H1 (cell line): ENCODE measurements at regions not wholly inside any gene's neighbourhood (a gene's known extent, or its start where the extent isn't known, plus 50 kb on each side); places are given as distances from the start of the nearest gene placed in this dataset.

Source experiments
- CTCF ChIA-PET: fragments of 300-600 bp; sonication (Branson Sonifier 250); formaldehyde crosslinking; loops from one replicate; lab custom pipeline; 2021; ENCODE audit not compliant: partially characterized antibody; lab: Charles Lee
- POLR2A ChIA-PET: fragments of 300-600 bp; sonication (Branson Sonifier 250); formaldehyde crosslinking; loops from one replicate; lab custom pipeline; 2021; ENCODE audit warnings: inconsistent platforms; ENCODE audit not compliant: partially characterized antibody; lab: Charles Lee
- DNase-seq, 2 experiments: peaks; one replicate each; pipeline versions ENCODE4 v3.0.0 to v3.0.0-alpha.2; 2010 to 2022; ENCODE audit warnings: low spot score in 2 of 2, low read depth in 1 of 2, mixed read lengths in 1 of 2
- FAIRE-seq: peaks from 2 replicates; lab custom pipeline; 2011; peaks lifted over from hg19 to GRCh38; lab: Jason Lieb, UNC
- H2AFZ ChIP-seq: 2 replicates; pipeline ENCODE4 v1.8.1; 2012; ENCODE audit warnings: low read length, inconsistent platforms
- H2AK5ac ChIP-seq: 2 replicates; pipeline ENCODE4 v1.6.1; 2013; ENCODE audit warnings: low read depth, low read length
- H2BK120ac ChIP-seq: replicated peaks from 2 replicates; pipeline ENCODE3; 2013; ENCODE audit warnings: low read depth, low read length, inconsistent platforms
- H2BK12ac ChIP-seq: 2 replicates; pipeline ENCODE4 v1.6.1; 2013; ENCODE audit warnings: low read depth, low read length
- H2BK15ac ChIP-seq: 2 replicates; pipeline ENCODE4 v1.6.1; 2013; ENCODE audit warnings: low read length
- H2BK20ac ChIP-seq: 2 replicates; pipeline ENCODE4 v1.6.1; 2013; ENCODE audit warnings: low read length
- H2BK5ac ChIP-seq: 2 replicates; pipeline ENCODE4 v1.6.1; 2013; ENCODE audit warnings: low read depth, low read length
- H3K14ac ChIP-seq: 2 replicates; pipeline ENCODE4 v1.6.1; 2013; ENCODE audit warnings: inconsistent platforms; ENCODE audit not compliant: insufficient read length
- H3K18ac ChIP-seq: 2 replicates; pipeline ENCODE4 v1.6.1; 2013; ENCODE audit warnings: low read length; ENCODE audit errors: extremely low read depth
- H3K23ac ChIP-seq: 2 replicates; pipeline ENCODE4 v1.6.1; 2013; ENCODE audit warnings: inconsistent platforms; ENCODE audit not compliant: insufficient read length
- H3K23me2 ChIP-seq: 2 replicates; pipeline ENCODE4 v1.6.1; 2013; ENCODE audit warnings: low read depth, low read length
- H3K27ac ChIP-seq: 2 replicates; pipeline ENCODE4 v1.6.1; 2011; ENCODE audit warnings: low read depth, low read length, inconsistent platforms
- H3K27me3 ChIP-seq, 4 experiments: replicated peaks in 1 of 4; 1 replicate in 1 of 4; 2 replicates in 3 of 4; pipeline versions ENCODE4 v1.6.1 to v1.8.1; 2011 to 2013; ENCODE audit warnings: low read length in 3 of 4, mild to moderate bottlenecking in 3 of 4, inconsistent platforms in 2 of 4, mixed read lengths in 2 of 4, moderate library complexity in 1 of 4; ENCODE audit not compliant: control insufficient read depth in 3 of 4, insufficient read depth in 3 of 4; ENCODE audit errors: extremely low read depth in 1 of 4
- H3K36me3 ChIP-seq, 4 experiments: 2 replicates each; pipeline versions ENCODE4 v1.6.1 to v1.8.1; 2011 to 2013; ENCODE audit warnings: mild to moderate bottlenecking in 4 of 4, low read length in 3 of 4, moderate library complexity in 2 of 4, control low read depth in 1 of 4, inconsistent platforms in 1 of 4; ENCODE audit not compliant: insufficient read depth in 4 of 4, control insufficient read depth in 2 of 4
- H3K4ac ChIP-seq: replicated peaks from 2 replicates; pipeline ENCODE3; 2013; ENCODE audit warnings: low read length, low read depth, mixed read lengths, inconsistent platforms; ENCODE audit not compliant: insufficient read length
- H3K4me1 ChIP-seq, 4 experiments: replicated peaks in 1 of 4; 1 replicate in 1 of 4; 2 replicates in 3 of 4; pipeline versions ENCODE4 v1.6.1 to v1.8.1; 2011 to 2013; ENCODE audit warnings: low read length in 3 of 4, inconsistent platforms in 2 of 4, mixed read lengths in 1 of 4; ENCODE audit not compliant: insufficient read depth in 4 of 4, control insufficient read depth in 3 of 4
- H3K4me2 ChIP-seq, 2 experiments: 2 replicates each; pipeline versions ENCODE4 v1.6.1 to v1.8.1; 2011 to 2013; ENCODE audit warnings: low read depth in 2 of 2, low read length in 2 of 2, control low read depth in 1 of 2, inconsistent platforms in 1 of 2, mild to moderate bottlenecking in 1 of 2; ENCODE audit not compliant: insufficient read depth in 1 of 2
- H3K4me3 ChIP-seq, 4 experiments: fragments of 200-600, 300-600 bp in 1 of 4; sonication (generic), shearing (Covaris generic), sonication (Bioruptor Twin) in 1 of 4; 2 replicates each; pipeline versions ENCODE4 v1.5.1 to v1.8.1; 2011 to 2016; ENCODE audit warnings: low read length in 4 of 4, low read depth in 3 of 4, control low read depth in 2 of 4, inconsistent platforms in 2 of 4, mild to moderate bottlenecking in 2 of 4, mixed read lengths in 1 of 4, moderate library complexity in 1 of 4; ENCODE audit not compliant: insufficient read depth in 2 of 4; ENCODE audit errors: extremely low read depth in 1 of 4
- H3K56ac ChIP-seq: replicated peaks from 2 replicates; pipeline ENCODE3; 2013; ENCODE audit warnings: low read depth, mild to moderate bottlenecking, mixed read lengths, low read length, inconsistent platforms; ENCODE audit not compliant: insufficient read length
- H3K79me1 ChIP-seq: 2 replicates; pipeline ENCODE4 v1.6.1; 2013; ENCODE audit warnings: low read depth, low read length, control low read depth
- H3K79me2 ChIP-seq, 2 experiments: 2 replicates each; pipeline versions ENCODE4 v1.6.1 to v1.8.1; 2012 to 2013; ENCODE audit warnings: low read length in 2 of 2, mild to moderate bottlenecking in 2 of 2, inconsistent platforms in 1 of 2; ENCODE audit not compliant: insufficient read depth in 2 of 2, control insufficient read depth in 1 of 2
- H3K9ac ChIP-seq, 4 experiments: replicated peaks in 1 of 4; 1 replicate in 1 of 4; 2 replicates in 3 of 4; pipeline versions ENCODE4 v1.6.1 to v1.8.1; 2011 to 2013; ENCODE audit warnings: low read depth in 3 of 4, low read length in 3 of 4, control low read depth in 2 of 4, mild to moderate bottlenecking in 2 of 4, moderate library complexity in 2 of 4, inconsistent platforms in 1 of 4; ENCODE audit errors: extremely low read depth in 1 of 4
- H3K9me3 ChIP-seq, 2 experiments: 2 replicates each; pipeline versions ENCODE4 v1.6.1 to v1.8.1; 2012 to 2013; ENCODE audit warnings: mild to moderate bottlenecking in 2 of 2, moderate library complexity in 2 of 2, control low read depth in 1 of 2, inconsistent platforms in 1 of 2, low read depth in 1 of 2, low read length in 1 of 2, mixed read lengths in 1 of 2; ENCODE audit not compliant: insufficient read depth in 2 of 2
- H4K20me1 ChIP-seq, 2 experiments: replicated peaks in 1 of 2; 2 replicates each; pipeline versions ENCODE3 to v1.8.1; 2011 to 2013; ENCODE audit warnings: inconsistent platforms in 2 of 2, low read length in 2 of 2, mild to moderate bottlenecking in 1 of 2; ENCODE audit not compliant: insufficient read depth in 2 of 2, control insufficient read depth in 1 of 2
- H4K5ac ChIP-seq: 2 replicates; pipeline ENCODE4 v1.6.1; 2013; ENCODE audit warnings: low read length, low read depth, mixed read lengths, inconsistent platforms; ENCODE audit not compliant: insufficient read length
- H4K8ac ChIP-seq: 2 replicates; pipeline ENCODE4 v1.8.0; 2013; ENCODE audit warnings: mild to moderate bottlenecking, moderate library complexity, low read length, inconsistent platforms; ENCODE audit not compliant: insufficient read depth; ENCODE audit errors: extremely low read depth
- H4K91ac ChIP-seq: replicated peaks from 2 replicates; pipeline ENCODE3; 2013; ENCODE audit warnings: low read length, mixed read lengths, inconsistent platforms; ENCODE audit not compliant: insufficient read length
- ASH2L ChIP-seq: fragments of 200-600, 300-600 bp; sonication (generic); IDR thresholded peaks from one replicate; pipeline ENCODE4 v1.7.1; 2017; ENCODE audit warnings: low read length
- ATF2 ChIP-seq: IDR thresholded peaks from 2 replicates; pipeline ENCODE4 v1.6.1; 2012; ENCODE audit warnings: low read length, inconsistent platforms
- FOSL1 ChIP-seq: IDR thresholded peaks from 2 replicates; pipeline ENCODE4 v1.6.1; 2011; ENCODE audit warnings: mild to moderate bottlenecking, low read depth, low read length, moderate library complexity; ENCODE audit not compliant: insufficient read depth
- HDAC2 ChIP-seq, 2 experiments: fragments of 300-600 bp in 1 of 2; sonication (generic) in 1 of 2; IDR thresholded peaks; 2 replicates each; pipeline ENCODE4 v1.6.1; 2011 to 2012; ENCODE audit warnings: low read depth in 2 of 2, low read length in 2 of 2, mild to moderate bottlenecking in 2 of 2, moderate library complexity in 2 of 2, borderline replicate concordance in 1 of 2, inconsistent platforms in 1 of 2
- KDM4A ChIP-seq: IDR thresholded peaks from one replicate; pipeline ENCODE4 v1.7.1; 2012; ENCODE audit warnings: low read depth, mild to moderate bottlenecking, moderate library complexity, low read length, inconsistent platforms; ENCODE audit not compliant: severe bottlenecking
- NRF1 ChIP-seq: IDR thresholded peaks from 2 replicates; pipeline ENCODE4 v1.6.1; 2011; ENCODE audit warnings: mild to moderate bottlenecking, low read depth, low read length, improper control_type of control experiment
- SP4 ChIP-seq: IDR thresholded peaks from 2 replicates; pipeline ENCODE4 v1.6.1; 2012; ENCODE audit warnings: low read length, inconsistent platforms
- TAF7 ChIP-seq: optimal IDR thresholded peaks from 2 replicates; pipeline ENCODE3; 2011; ENCODE audit warnings: low read depth, mild to moderate bottlenecking, inconsistent platforms, low read length, moderate library complexity, borderline replicate concordance
- USF2 ChIP-seq: IDR thresholded peaks from 2 replicates; pipeline ENCODE4 v1.6.1; 2011; ENCODE audit warnings: low read length, improper control_type of control experiment
- WGBS, 2 experiments: shearing (Covaris generic) in 1 of 2; methylation state at CpG; one replicate each; pipeline versions ENCODE4 v1.1.6 to v1.1.7; 2013 to 2015; ENCODE audit warnings: low lambda C conversion rate in 2 of 2, mixed read lengths in 2 of 2, inconsistent platforms in 1 of 2, low coverage in 1 of 2, missing lambda C conversion rate in 1 of 2; ENCODE audit not compliant: insufficient replicate concordance in 2 of 2, insufficient coverage in 1 of 2, insufficient read length in 1 of 2; ENCODE audit errors: extremely low coverage in 1 of 2, missing lambda C conversion rate in 1 of 2; 5-methylcytosine and 5-hydroxymethylcytosine counted together

GRCh38 chr4:20178902-20179576 lies 72.7 kb upstream of the SLIT2 start:
- CTCF ChIA-PET = no interaction called here
- H2BK20ac ChIP-seq = no peak overlapping the region
- FAIRE-seq = no peak
- TF ChIP-seq KDM4A = no peak
- TF ChIP-seq TAF7 = no peak
- TF ChIP-seq ASH2L = no peak
- no peak for TF ChIP-seq HDAC2 (IDR thresholded peaks at IDR 0.05; ENCODE audit: borderline replicate concordance in 1 of 2, low read depth in 2 of 2, low read length in 2 of 2)
- TF ChIP-seq SP4 = no peak
- TF ChIP-seq ATF2 = no peak
- TF ChIP-seq FOSL1 = no peak
- no peak for TF ChIP-seq NRF1
- TF ChIP-seq USF2 = no peak

More at GRCh38 chr4:20178902-20179576, 72.7 kb upstream of the SLIT2 start:
- H4K91ac ChIP-seq = no peak overlapping the region
- H2BK5ac ChIP-seq = no peak overlapping the region
- H3K56ac ChIP-seq = no peak overlapping the region
- no peaks in the 10 kb centered on the region for H3K36me3 ChIP-seq
- H4K8ac ChIP-seq = 0 out of 2 replicates have a peak overlapping the region, but pooled peaks have one; percentile 68
- H2AFZ ChIP-seq = no peak overlapping the region
- no peaks in the 10 kb centered on the region for H3K79me2 ChIP-seq
- no peak overlapping the region for H3K23ac ChIP-seq
- WGBS, 2 experiments = 94% methylated on average over 23 of the region's 24 CpGs; no CpG with 5 or more reads in 1 of the 2 experiments
- H2AK5ac ChIP-seq = no peak overlapping the region
- H3K79me1 ChIP-seq = no peaks in the 10 kb centered on the region
- no peaks in the 10 kb centered on the region for H3K4me1 ChIP-seq
- no peak for DNase-seq
- H3K27me3 ChIP-seq = no peaks in the 10 kb centered on the region
- H3K14ac ChIP-seq = no peak overlapping the region
- H2BK15ac ChIP-seq = no peak overlapping the region
- H2BK12ac ChIP-seq = no peak overlapping the region
- H3K9ac ChIP-seq = no peak overlapping the region
- H3K27ac ChIP-seq = no peak overlapping the region
- no peaks in the 10 kb centered on the region for H4K20me1 ChIP-seq
- no peak overlapping the region for H3K4me3 ChIP-seq
- H3K9me3 ChIP-seq = peaks cover 0 to 8% of the 10 kb centered on the region in 2 experiments; a peak in 1 of 4 replicates
- no peak overlapping the region for H2BK120ac ChIP-seq
- no peak overlapping the region for H3K4ac ChIP-seq
- H3K23me2 ChIP-seq = no peaks in the 10 kb centered on the region
- POLR2A ChIA-PET = no interaction called here
- H4K5ac ChIP-seq = no peak overlapping the region
- H3K4me2 ChIP-seq = no peak overlapping the region
- H3K18ac ChIP-seq = no peak overlapping the region
